Loucy (cell line): ENCODE measurements at regions not wholly inside any gene's neighbourhood (a gene's known extent, or its start where the extent isn't known, plus 50 kb on each side); places are given as distances from the start of the nearest gene placed in this dataset.
A peak's percentile ranks its signal among the peaks of the same experiment; 100 is the strongest.

ENCODE experiments used
- H2AFZ ChIP-seq: fragments of 200-600 bp; sonication (generic); 2 replicates; pipeline ENCODE4 v1.6.0; 2016; ENCODE audit warnings: antibody characterized with exemption, mild to moderate bottlenecking, low read length, moderate library complexity
- H3F3A ChIP-seq: fragments of 200-600 bp; 2 replicates; pipeline ENCODE4 v1.6.0; 2016; ENCODE audit warnings: antibody characterized with exemption, low read depth, mild to moderate bottlenecking
- H3K27me3 ChIP-seq: fragments of 200-600 bp; sonication (generic); 2 replicates; pipeline ENCODE4 v1.6.1; 2014; ENCODE audit warnings: low read length, mild to moderate bottlenecking; ENCODE audit not compliant: insufficient read depth, poor library complexity, severe bottlenecking
- H3K36me3 ChIP-seq: fragments of 200-600 bp; sonication (generic); 2 replicates; pipeline ENCODE4 v1.6.1; 2016; ENCODE audit warnings: low read length; ENCODE audit not compliant: insufficient read depth
- H3K4me1 ChIP-seq: fragments of 200-600 bp; sonication (generic); 2 replicates; pipeline ENCODE4 v1.5.1; 2014; ENCODE audit warnings: low read length, mild to moderate bottlenecking; ENCODE audit not compliant: insufficient read depth, poor library complexity, severe bottlenecking
- H3K4me2 ChIP-seq: fragments of 200-600 bp; sonication (generic); 2 replicates; pipeline ENCODE4 v1.6.0; 2014; ENCODE audit warnings: antibody characterized with exemption, low read length, low read depth, mild to moderate bottlenecking; ENCODE audit not compliant: poor library complexity, severe bottlenecking
- H3K4me3 ChIP-seq: fragments of 200-600 bp; sonication (generic); 2 replicates; pipeline ENCODE4 v1.5.1; 2014; ENCODE audit warnings: low read length, mild to moderate bottlenecking, mixed read lengths; ENCODE audit not compliant: poor library complexity, severe bottlenecking
- H3K79me2 ChIP-seq: fragments of 200-600 bp; sonication (generic); 2 replicates; pipeline ENCODE4 v1.6.1; 2014; ENCODE audit warnings: low read length; ENCODE audit not compliant: insufficient read depth
- H3K9ac ChIP-seq: fragments of 200-600 bp; sonication (generic); 2 replicates; pipeline ENCODE4 v1.6.0; 2014; ENCODE audit warnings: mild to moderate bottlenecking, low read depth, low read length, moderate library complexity; ENCODE audit not compliant: poor library complexity, severe bottlenecking
- H3K9me2 ChIP-seq: fragments of 200-600 bp; sonication (generic); replicated peaks from 2 replicates; pipeline ENCODE4 v1.6.1; 2016; ENCODE audit warnings: low read depth, low read length, mixed read lengths
- H3K9me3 ChIP-seq: fragments of 200-600 bp; sonication (generic); 2 replicates; pipeline ENCODE4 v1.6.1; 2014; ENCODE audit warnings: mild to moderate bottlenecking, antibody characterized with exemption, low read length, low read depth; ENCODE audit not compliant: insufficient read depth
- H4K20me1 ChIP-seq: fragments of 200-600 bp; sonication (generic); 2 replicates; pipeline ENCODE4 v1.6.0; 2014; ENCODE audit warnings: antibody characterized with exemption, low read length, mild to moderate bottlenecking; ENCODE audit not compliant: insufficient read depth, poor library complexity, severe bottlenecking
- CTCF ChIP-seq: fragments of 200-600 bp; sonication (generic); conservative IDR thresholded peaks from 2 replicates; pipeline ENCODE4 v1.5.1; 2014; ENCODE audit warnings: mild to moderate bottlenecking, antibody characterized with exemption, low read length
- EZH2phosphoT487 ChIP-seq: fragments of 200-600 bp; IDR thresholded peaks from 2 replicates; pipeline ENCODE4 v1.6.1; 2018; ENCODE audit warnings: antibody characterized with exemption, mild to moderate bottlenecking, moderate library complexity, borderline replicate concordance

GRCh38 chr3:148373961-148374360, 323.7 kb upstream of the AGTR1 start:
- no peak overlapping the region for H3K4me2 ChIP-seq
- H3K9me2 ChIP-seq = no peaks in the 10 kb centered on the region
- H3K4me1 ChIP-seq = no peaks in the 10 kb centered on the region

DNA sequence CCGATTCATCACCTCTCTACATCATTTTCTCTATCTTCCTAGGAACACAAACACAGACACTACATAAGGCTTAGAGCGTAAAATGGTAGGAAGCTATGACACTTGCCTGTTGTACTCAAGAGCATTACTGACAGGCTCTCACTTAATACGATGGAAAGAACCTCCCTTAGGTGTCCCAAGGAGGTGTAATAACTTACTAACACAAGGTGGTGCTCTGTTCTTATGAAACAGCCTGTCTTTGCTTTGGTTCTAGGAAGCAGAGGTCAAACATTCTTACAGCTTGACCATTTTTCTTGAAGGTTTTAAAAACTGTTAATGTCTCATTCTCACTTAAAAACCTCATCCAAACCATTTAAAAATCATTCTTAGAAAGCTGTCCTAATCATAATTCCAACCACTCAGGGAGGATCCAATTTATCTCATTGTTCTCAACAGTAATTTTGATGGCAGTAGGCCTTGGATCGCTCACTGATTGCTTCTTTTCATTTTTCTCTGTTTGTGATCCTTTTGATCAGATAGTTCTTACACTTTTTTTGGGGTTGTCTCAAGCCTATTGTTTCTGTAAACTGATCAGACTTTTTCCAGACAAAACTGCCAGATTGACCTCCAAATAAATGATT, 317.8 kb upstream of the AGTR1 start:
- Histone ChIP-seq H3K4me1 (no peaks in the 10 kb centered on the region), H3K79me2 (no peaks in the 10 kb centered on the region), H3K9ac (no peak overlapping the region), H3F3A (no peaks in the 10 kb centered on the region), H3K4me2 (no peak overlapping the region), H3K36me3 (no peaks in the 10 kb centered on the region), H4K20me1 (no peaks in the 10 kb centered on the region), H3K9me2 (no peaks in the 10 kb centered on the region), H2AFZ (no peak overlapping the region), H3K4me3 (no peak overlapping the region), H3K27me3 (no peaks in the 10 kb centered on the region), H3K9me3 (no peaks in the 10 kb centered on the region)
- TF ChIP-seq CTCF (peak; percentile 75), EZH2phosphoT487 (no peak)

More at GRCh38 chr3:148373961-148374360, 323.7 kb upstream of the AGTR1 start:
- Histone ChIP-seq H2AFZ (no peak overlapping the region), H3K27me3 (no peaks in the 10 kb centered on the region), H3K4me3 (no peak overlapping the region), H4K20me1 (no peaks in the 10 kb centered on the region), H3K9ac (no peak overlapping the region), H3K9me3 (no peaks in the 10 kb centered on the region), H3K79me2 (no peaks in the 10 kb centered on the region), H3F3A (no peaks in the 10 kb centered on the region), H3K36me3 (no peaks in the 10 kb centered on the region)
- TF ChIP-seq EZH2phosphoT487 = no peak
- no peak for TF ChIP-seq CTCF

- no peak overlapping the region for H2AFZ ChIP-seq
- no peaks in the 10 kb centered on the region for H3K9me2 ChIP-seq
- H3K4me1 ChIP-seq = no peaks in the 10 kb centered on the region
- no peaks in the 10 kb centered on the region for H3K79me2 ChIP-seq
- H3F3A ChIP-seq = no peaks in the 10 kb centered on the region
- H3K9me3 ChIP-seq = no peaks in the 10 kb centered on the region
- no peaks in the 10 kb centered on the region for H3K36me3 ChIP-seq
- no peak overlapping the region for H3K4me2 ChIP-seq
- no peak for TF ChIP-seq EZH2phosphoT487
- TF ChIP-seq CTCF = no peak
- no peak overlapping the region for H3K4me3 ChIP-seq
- no peak overlapping the region for H3K9ac ChIP-seq
- H4K20me1 ChIP-seq = no peaks in the 10 kb centered on the region
- H3K27me3 ChIP-seq = no peaks in the 10 kb centered on the region
These were observed 316.7 kb upstream of the AGTR1 start for GRCh38 chr3:148381051-148381450.
